RCC 7860 (cell line): ENCODE measurements at regions not wholly inside any gene's neighbourhood (a gene's known extent, or its start where the extent isn't known, plus 50 kb on each side); places are given as distances from the start of the nearest gene placed in this dataset.

Experiments used
- DNase-seq: peaks from one replicate; pipeline ENCODE4 v3.0.0-alpha.2; 2015; ENCODE audit warnings: low spot score
- FAIRE-seq: peaks from 2 replicates; lab custom pipeline; 2012; peaks lifted over from hg19 to GRCh38; lab: Jason Lieb, UNC

- DNase-seq: no peak
Measured at GRCh38 chr16:11494433-11494832, 92.3 kb downstream of the LITAF start.

GRCh38 chr16:11495066-11495407 lies 91.7 kb downstream of the LITAF start:
- FAIRE-seq (no peak), DNase-seq (no peak)

More at GRCh38 chr16:11494433-11494832, 92.3 kb downstream of the LITAF start:
- FAIRE-seq: no peak
